ENCODE measurements at regions not wholly inside any gene's neighbourhood (a gene's known extent, or its start where the extent isn't known, plus 50 kb on each side); places are given as distances from the start of the nearest gene placed in this dataset.

- intact Hi-C loops (cut with DNase I) = no loop called here
- Histone ChIP-seq H3K4me1 (replicated peaks) (no peaks in the 10 kb centered on the region), H3K36me3 (no peaks in the 10 kb centered on the region), H3K27me3 (replicated peaks; ENCODE audit: insufficient read depth) (no peaks in the 10 kb centered on the region), H3K4me3 (no peak overlapping the region), H3K9me3 (no peaks in the 10 kb centered on the region), H3K27ac (no peak overlapping the region)
- 76% methylated on average over 4 of the region's 4 CpGs for WGBS
- TF ChIP-seq POLR2AphosphoS5 (IDR thresholded peaks at IDR 0.05) (no peak), CTCF (IDR thresholded peaks at IDR 0.05) (no peak), POLR2A (IDR thresholded peaks at IDR 0.05) (no peak)
- no peak for DNase-seq (ENCODE audit: low spot score)
These were observed 88.8 kb upstream of the GALNT18 start for GRCh38 chr11:11710556-11710955.

- intact Hi-C loops (cut with DNase I) = no loop called here
- WGBS = 84% methylated on average over 7 of the region's 7 CpGs
- no peak for TF ChIP-seq POLR2AphosphoS5 (IDR thresholded peaks at IDR 0.05)
- Histone ChIP-seq H3K4me3 (no peak overlapping the region), H3K36me3 (no peaks in the 10 kb centered on the region), H3K27me3 (replicated peaks; ENCODE audit: insufficient read depth) (no peaks in the 10 kb centered on the region), H3K9me3 (no peaks in the 10 kb centered on the region), H3K4me1 (replicated peaks) (no peaks in the 10 kb centered on the region), H3K27ac (no peak overlapping the region)
- DNase-seq (ENCODE audit: low spot score) = no peak
These were observed 87.8 kb upstream of the GALNT18 start for GRCh38 chr11:11709447-11710239.

GRCh38 chr11:11708256-11708655, 86.5 kb upstream of the GALNT18 start:
- Histone ChIP-seq H3K9me3 (no peaks in the 10 kb centered on the region), H3K27me3 (replicated peaks; ENCODE audit: insufficient read depth) (no peaks in the 10 kb centered on the region), H3K4me3 (no peak overlapping the region), H3K4me1 (replicated peaks) (no peaks in the 10 kb centered on the region), H3K36me3 (no peaks in the 10 kb centered on the region), H3K27ac (no peak overlapping the region)
- 93% methylated on average over 1 of the region's 1 CpG for WGBS
- intact Hi-C loops (cut with DNase I) = no loop called here
- DNase-seq (ENCODE audit: low spot score) = no peak
- TF ChIP-seq CTCF (IDR thresholded peaks at IDR 0.05) = no peak
- no peak for TF ChIP-seq POLR2A (IDR thresholded peaks at IDR 0.05)
- no peak for TF ChIP-seq POLR2AphosphoS5 (IDR thresholded peaks at IDR 0.05)

- no peak overlapping the region for H3K27ac ChIP-seq
- no peaks in the 10 kb centered on the region for H3K4me1 ChIP-seq (replicated peaks)
- no peaks in the 10 kb centered on the region for H3K27me3 ChIP-seq (replicated peaks; ENCODE audit: insufficient read depth)
- WGBS = 59% methylated on average over 4 of the region's 4 CpGs
- no peak for TF ChIP-seq POLR2AphosphoS5 (IDR thresholded peaks at IDR 0.05)
- no peak for TF ChIP-seq POLR2A (IDR thresholded peaks at IDR 0.05)
- no peak for TF ChIP-seq CTCF (IDR thresholded peaks at IDR 0.05)
- intact Hi-C loops (cut with DNase I) = no loop called here
- no peak for DNase-seq (ENCODE audit: low spot score)
- no peak overlapping the region for H3K4me3 ChIP-seq
- no peaks in the 10 kb centered on the region for H3K9me3 ChIP-seq
- no peaks in the 10 kb centered on the region for H3K36me3 ChIP-seq
These were observed 84.2 kb upstream of the GALNT18 start for GRCh38 chr11:11706028-11706427.

GRCh38 chr11:11703885-11704284, 82.1 kb upstream of the GALNT18 start:
- H3K4me1 ChIP-seq (replicated peaks) = no peaks in the 10 kb centered on the region
- H3K27ac ChIP-seq = no peak overlapping the region
- H3K36me3 ChIP-seq = no peaks in the 10 kb centered on the region
- 100% methylated on average over 1 of the region's 1 CpG for WGBS
- H3K27me3 ChIP-seq (replicated peaks; ENCODE audit: insufficient read depth) = no peaks in the 10 kb centered on the region
- TF ChIP-seq POLR2A (IDR thresholded peaks at IDR 0.05) (no peak), CTCF (IDR thresholded peaks at IDR 0.05) (no peak), POLR2AphosphoS5 (IDR thresholded peaks at IDR 0.05) (no peak)
- no peaks in the 10 kb centered on the region for H3K9me3 ChIP-seq
- no peak for DNase-seq (ENCODE audit: low spot score)
- H3K4me3 ChIP-seq = no peak overlapping the region
- intact Hi-C loops (cut with DNase I) = no loop called here
